Urinary bladder (tissue), 3 donors: ENCODE measurements at regions not wholly inside any gene's neighbourhood (a gene's known extent, or its start where the extent isn't known, plus 50 kb on each side); places are given as distances from the start of the nearest gene placed in this dataset.

Experiments
- DNase-seq: peaks from one replicate; pipeline ENCODE4 v3.0.0-alpha.2; 2015; ENCODE audit errors: extremely low spot score
- H3K27ac ChIP-seq: one replicate; pipeline ENCODE4 v1.5.1; 2013; ENCODE audit warnings: low read depth, mild to moderate bottlenecking, moderate library complexity
- H3K36me3 ChIP-seq: one replicate; pipeline ENCODE4 v1.6.1; 2013; ENCODE audit warnings: mild to moderate bottlenecking, moderate library complexity; ENCODE audit not compliant: insufficient read depth
- H3K4me1 ChIP-seq: one replicate; pipeline ENCODE4 v1.6.1; 2013; ENCODE audit warnings: mild to moderate bottlenecking, moderate library complexity; ENCODE audit not compliant: insufficient read depth
- H3K4me3 ChIP-seq: one replicate; pipeline ENCODE4 v1.5.1; 2013; ENCODE audit warnings: low read depth, low read length
- WGBS: extraction: QIAGEN DNeasy Blood & Tissue Kit; methylation state at CpG from one replicate; pipeline ENCODE4 v1.1.7; 2013; 5-methylcytosine and 5-hydroxymethylcytosine counted together
- donor health status: healthy with polysubstance abuse.
- donor health status: healthy.

DNA sequence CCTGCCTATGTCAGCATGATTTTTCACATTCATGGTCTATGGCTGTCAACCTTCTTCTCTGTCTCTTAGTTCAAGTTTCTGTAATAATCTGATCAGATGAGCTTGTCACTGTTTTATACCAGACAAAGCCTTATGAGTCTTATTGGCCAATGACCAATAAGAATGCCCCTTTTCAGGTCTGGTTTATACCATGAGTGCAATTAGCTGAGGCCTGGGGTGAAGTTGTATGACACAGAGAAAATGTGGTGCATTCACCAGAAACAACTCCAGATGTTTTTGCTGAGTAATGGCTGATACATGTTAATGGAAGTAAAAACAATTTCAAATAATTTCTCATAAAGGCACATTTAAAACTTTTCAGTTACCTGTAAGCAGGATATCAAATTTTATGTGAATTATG is 218.6 kb upstream of the CDH8 start:
- Histone ChIP-seq H3K27ac (no peak overlapping the region), H3K36me3 (no peaks in the 10 kb centered on the region), H3K4me1 (no peaks in the 10 kb centered on the region), H3K4me3 (no peak overlapping the region)
- no peak for DNase-seq

DNA sequence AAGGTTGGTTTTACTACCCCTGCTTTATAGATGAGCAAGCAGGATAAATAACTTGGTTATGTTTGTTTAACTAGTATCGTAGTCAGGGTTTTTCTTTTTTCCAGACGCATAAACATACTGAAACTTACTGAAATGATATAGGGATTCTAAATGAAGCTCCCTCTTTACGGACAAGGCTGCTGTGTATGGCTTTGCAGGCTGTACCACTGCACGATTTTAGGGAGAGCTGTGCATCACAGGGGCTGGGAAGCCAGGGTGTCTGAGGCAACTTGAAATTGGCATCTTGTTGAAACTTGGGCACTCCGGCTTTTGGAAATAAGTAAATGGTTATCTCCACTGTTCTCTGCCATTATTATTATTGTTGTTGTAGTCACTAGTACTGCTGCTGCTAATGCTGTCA is 218.1 kb upstream of the CDH8 start:
- H3K4me3 ChIP-seq, result no peak overlapping the region
- WGBS, result 40% methylated on average over 5 of the region's 5 CpGs
- H3K36me3 ChIP-seq, result no peaks in the 10 kb centered on the region
- no peak overlapping the region for H3K27ac ChIP-seq
- no peaks in the 10 kb centered on the region for H3K4me1 ChIP-seq
- DNase-seq, result no peak

DNA sequence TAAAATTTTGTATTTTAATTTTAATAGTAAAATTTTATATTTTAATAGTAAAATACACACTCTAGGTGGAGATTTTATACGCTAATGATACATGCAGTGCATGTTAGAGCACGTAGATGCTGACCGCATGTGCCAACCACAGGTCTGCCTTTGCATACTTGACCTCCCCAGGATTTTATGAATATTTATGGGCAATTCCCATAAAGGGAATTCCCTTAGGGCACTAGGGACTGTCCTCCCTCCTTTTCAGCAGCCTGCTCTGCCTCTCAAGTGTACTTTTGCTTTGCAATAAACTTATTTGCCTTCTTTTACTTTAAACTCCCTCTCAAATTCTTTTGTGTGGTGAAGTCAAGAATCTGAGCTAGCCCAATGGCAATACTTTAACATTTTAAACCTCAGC is 217.7 kb upstream of the CDH8 start:
- Histone ChIP-seq H3K4me3 (no peak overlapping the region), H3K4me1 (no peaks in the 10 kb centered on the region), H3K36me3 (no peaks in the 10 kb centered on the region), H3K27ac (no peak overlapping the region)
- WGBS, result 81% methylated on average over 3 of the region's 3 CpGs
- no peak for DNase-seq

DNA sequence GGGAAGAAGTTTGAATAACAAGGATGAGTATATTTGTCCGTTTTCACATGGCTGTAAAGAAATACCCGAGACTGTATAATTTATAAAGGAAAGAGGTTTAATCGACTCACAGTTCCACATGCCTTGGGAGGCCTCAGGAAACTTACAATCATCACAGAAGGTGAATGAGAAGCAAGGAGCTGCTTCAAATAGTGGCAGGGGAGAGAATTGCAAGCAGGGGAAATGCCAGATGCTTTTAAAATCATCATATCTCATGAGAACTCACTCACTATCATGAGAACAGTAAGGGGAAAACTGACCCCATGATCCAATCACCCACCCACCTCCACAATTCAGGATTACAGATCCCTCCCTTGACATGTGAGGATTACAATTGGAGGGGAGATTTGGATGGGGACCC is 212.8 kb upstream of the CDH8 start:
- no peak for DNase-seq
- H3K36me3 ChIP-seq, result no peaks in the 10 kb centered on the region
- H3K4me1 ChIP-seq, result no peaks in the 10 kb centered on the region
- no peak overlapping the region for H3K27ac ChIP-seq
- no peak overlapping the region for H3K4me3 ChIP-seq
- 77% methylated on average over 3 of the region's 3 CpGs for WGBS

DNA sequence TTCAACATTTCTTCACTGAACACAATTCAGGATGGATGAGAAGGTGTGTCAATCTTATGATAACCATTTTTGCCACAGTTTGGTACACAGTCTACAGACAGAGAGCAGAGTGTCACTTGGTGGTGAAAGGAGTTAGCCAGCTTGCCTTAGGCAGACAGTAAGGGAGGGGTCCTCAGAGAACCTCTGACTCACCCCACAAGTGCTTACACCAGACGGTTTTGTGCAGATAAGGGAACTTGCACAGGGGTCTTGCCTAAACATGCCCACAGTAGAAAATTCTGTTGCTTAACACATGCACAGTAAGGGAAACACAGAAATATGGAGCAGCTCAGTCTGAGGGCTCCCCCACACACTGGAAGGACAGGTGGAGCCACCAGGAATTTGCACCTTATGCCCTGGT is 204.5 kb upstream of the CDH8 start:
- Histone ChIP-seq H3K36me3 (no peaks in the 10 kb centered on the region), H3K4me1 (no peaks in the 10 kb centered on the region), H3K27ac (no peak overlapping the region), H3K4me3 (no peak overlapping the region)
- peak; percentile 23 for DNase-seq
- 12% methylated on average over 1 of the region's 1 CpG for WGBS

DNA sequence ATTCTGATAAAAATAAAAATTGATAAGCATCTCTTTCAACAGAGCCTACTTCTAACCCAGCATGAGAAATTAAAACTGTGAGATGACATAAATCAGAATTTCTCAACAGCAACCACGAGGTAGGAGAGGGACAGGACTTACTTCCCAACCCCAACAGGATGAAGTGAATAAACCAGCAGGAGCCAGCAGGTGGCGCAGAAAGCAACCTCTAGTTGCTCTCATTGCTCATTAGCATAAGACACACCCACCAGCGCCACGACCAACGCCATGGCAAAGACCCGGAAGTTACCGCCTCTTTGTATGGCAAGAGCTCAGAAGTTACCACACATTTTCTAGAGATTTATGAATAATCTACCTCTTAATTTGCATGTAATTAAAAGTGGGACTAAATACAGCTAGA is 189.4 kb upstream of the CDH8 start:
- DNase-seq, result no peak
- H3K36me3 ChIP-seq, result no peaks in the 10 kb centered on the region
- H3K4me3 ChIP-seq, result no peak overlapping the region
- WGBS, result 55% methylated on average over 7 of the region's 7 CpGs
- H3K27ac ChIP-seq, result no peak overlapping the region
- H3K4me1 ChIP-seq, result peaks cover 2% of the 10 kb centered on the region

DNA sequence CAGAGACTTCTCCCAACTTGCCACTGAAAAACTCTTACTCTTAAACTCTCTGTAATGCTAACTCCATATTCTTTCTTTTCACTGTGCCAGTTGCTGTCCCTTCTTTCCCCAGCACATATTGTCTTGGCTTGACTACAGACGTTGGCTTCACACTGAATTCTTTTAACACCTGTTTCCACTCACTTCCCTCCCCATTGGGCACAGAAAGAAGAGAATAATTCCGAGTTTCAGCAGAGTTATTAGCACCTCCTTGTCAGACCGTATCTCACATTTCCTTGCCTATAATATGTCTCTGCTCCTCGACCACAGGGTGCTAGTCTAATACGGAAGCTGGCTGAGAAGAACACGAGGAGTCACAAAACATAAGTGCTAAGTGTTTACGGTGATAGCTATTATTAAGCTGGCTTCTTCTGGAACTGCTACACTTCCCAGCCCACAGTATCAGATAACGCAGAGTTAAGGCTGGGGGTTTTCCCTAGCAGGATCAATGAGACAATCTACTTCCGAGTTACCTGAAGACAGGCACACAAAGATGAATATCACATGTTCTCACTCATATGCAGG is 188.5 kb upstream of the CDH8 start:
- DNase-seq, result no peak
- H3K27ac ChIP-seq, result no peak overlapping the region
- WGBS, result 32% methylated on average over 9 of the region's 9 CpGs
- no peaks in the 10 kb centered on the region for H3K36me3 ChIP-seq
- H3K4me1 ChIP-seq, result peaks cover 2% of the 10 kb centered on the region
- no peak overlapping the region for H3K4me3 ChIP-seq

DNA sequence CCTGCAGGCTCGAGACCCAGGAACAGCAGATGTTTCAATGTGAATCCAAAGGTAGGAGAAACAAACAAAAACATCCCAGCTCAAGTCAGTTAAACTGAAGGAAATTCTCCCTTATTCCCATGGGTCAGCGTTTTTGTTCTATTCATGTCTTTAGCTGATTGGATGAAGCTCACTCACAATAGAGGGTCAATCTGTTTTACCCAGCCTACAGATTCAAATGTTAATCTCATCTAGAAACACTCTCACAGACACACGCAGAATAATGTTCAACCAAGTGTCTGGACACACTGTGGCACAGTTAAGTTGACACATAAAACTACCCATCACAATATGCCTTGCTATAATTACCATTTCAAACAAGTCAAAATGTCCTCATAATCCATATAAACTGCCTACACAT is 180.6 kb upstream of the CDH8 start:
- 70% methylated on average over 3 of the region's 3 CpGs for WGBS
- DNase-seq, result no peak
- Histone ChIP-seq H3K36me3 (no peaks in the 10 kb centered on the region), H3K4me3 (no peak overlapping the region), H3K27ac (no peak overlapping the region), H3K4me1 (no peaks in the 10 kb centered on the region)

DNA sequence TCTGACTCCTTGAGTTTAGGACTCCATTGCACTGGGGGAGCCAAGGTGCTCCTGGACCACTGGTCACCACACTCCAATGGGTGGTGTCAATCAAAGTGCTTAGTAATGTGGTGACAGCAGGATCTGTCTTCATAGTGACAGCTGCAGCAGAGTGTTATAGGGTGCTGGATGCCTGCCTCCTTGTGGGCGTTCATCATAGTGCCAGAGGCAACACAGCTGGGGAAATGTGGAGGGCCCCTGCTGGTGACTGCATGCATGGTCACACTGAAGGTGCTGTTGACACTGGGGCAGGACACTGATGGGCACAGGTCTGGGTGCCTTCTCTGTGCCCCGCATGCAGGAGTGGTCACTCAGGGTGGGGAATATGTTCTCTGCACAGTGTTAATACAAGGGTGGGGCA is 177.5 kb upstream of the CDH8 start:
- no peak for DNase-seq
- Histone ChIP-seq H3K4me1 (no peaks in the 10 kb centered on the region), H3K4me3 (no peak overlapping the region), H3K36me3 (no peaks in the 10 kb centered on the region), H3K27ac (no peak overlapping the region)
- WGBS, result 68% methylated on average over 2 of the region's 2 CpGs

DNA sequence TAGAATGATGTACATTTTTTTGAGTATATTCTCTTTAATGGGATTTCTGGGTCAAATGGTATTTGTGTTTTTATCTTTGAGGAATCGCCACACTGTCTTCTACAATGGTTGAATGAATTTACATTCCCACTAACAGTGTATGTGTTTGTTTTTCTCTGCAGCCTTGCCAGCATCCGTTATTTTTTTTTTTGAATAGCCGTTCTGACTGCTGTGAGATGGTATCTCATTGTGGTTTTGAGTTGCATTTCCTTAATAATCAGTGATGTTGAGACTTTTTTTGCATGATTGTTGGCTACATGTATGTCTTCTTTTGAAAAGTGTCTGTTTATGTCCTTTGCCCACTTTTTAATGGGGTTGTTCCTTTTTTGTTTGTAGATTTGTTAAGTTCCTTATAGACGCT is 172.7 kb upstream of the CDH8 start:
- WGBS, result 68% methylated on average over 4 of the region's 4 CpGs
- Histone ChIP-seq H3K4me1 (no peaks in the 10 kb centered on the region), H3K36me3 (no peaks in the 10 kb centered on the region), H3K4me3 (no peak overlapping the region), H3K27ac (no peak overlapping the region)
- DNase-seq, result no peak

DNA sequence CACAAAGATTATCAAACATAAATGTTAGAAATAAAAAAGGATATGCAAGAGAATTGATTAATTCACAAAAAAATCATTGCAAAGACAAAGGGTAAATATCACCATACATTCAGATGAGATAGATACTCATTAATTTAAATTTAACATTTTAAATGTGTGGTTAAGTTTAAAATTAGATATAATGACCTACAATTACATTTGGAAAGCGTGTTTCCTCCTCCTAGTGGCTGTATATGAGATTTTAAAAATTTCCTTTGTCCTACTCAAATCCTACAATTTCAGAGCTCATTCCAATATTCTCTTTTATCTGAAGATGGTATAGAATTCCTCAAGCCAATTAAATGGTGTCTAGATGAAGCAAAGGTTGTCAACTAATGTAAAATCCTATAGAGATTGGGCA is 169.2 kb upstream of the CDH8 start:
- no peak overlapping the region for H3K4me3 ChIP-seq
- no peaks in the 10 kb centered on the region for H3K4me1 ChIP-seq
- WGBS, result 36% methylated on average over 1 of the region's 1 CpG
- H3K36me3 ChIP-seq, result no peaks in the 10 kb centered on the region
- H3K27ac ChIP-seq, result no peak overlapping the region
- no peak for DNase-seq

DNA sequence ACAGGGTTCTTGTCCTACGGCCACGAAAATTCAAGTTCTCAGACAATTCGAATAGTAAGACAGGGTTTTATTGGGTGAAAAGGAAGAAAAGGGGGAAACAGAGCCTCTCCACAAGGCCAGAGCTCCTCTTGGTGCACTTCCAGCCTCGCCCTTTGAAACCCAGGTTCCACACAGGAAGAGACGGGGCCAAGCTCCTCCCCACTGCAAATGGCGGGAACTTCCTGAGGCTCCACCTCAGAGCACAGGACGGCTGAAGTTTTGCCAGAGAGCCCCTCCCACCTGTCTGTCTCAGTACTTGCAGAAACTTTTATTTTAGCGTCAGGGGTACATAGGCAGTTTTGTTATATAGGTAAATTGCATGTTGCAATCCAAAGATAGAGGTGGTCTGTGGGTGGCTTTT is 165.7 kb upstream of the CDH8 start:
- DNase-seq, result no peak

DNA sequence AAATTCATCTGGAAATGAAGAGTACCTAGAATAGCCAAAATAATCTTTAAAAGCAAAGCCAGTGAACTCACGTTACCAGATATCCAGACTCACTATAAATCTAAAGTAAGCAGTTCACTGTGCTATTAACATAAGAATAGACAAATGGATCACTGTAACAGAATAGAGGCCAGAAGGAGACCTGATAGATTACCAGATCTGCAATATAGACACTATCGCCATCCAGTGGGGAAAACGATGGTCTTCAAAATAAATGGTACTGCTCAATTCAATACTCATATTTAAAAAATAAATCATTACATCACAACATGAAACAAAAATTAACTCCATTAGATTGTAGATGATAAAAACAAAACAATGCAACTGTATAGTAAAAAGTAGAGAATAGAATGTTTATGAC is 158.6 kb upstream of the CDH8 start:
- 43% methylated on average over 3 of the region's 3 CpGs for WGBS
- H3K4me3 ChIP-seq, result no peak overlapping the region

More for the DNA sequence above, 165.7 kb upstream of the CDH8 start:
- no peaks in the 10 kb centered on the region for H3K36me3 ChIP-seq
- 73% methylated on average over 8 of the region's 8 CpGs for WGBS
- H3K4me3 ChIP-seq, result no peak overlapping the region
- H3K4me1 ChIP-seq, result no peaks in the 10 kb centered on the region
- no peak overlapping the region for H3K27ac ChIP-seq

DNA sequence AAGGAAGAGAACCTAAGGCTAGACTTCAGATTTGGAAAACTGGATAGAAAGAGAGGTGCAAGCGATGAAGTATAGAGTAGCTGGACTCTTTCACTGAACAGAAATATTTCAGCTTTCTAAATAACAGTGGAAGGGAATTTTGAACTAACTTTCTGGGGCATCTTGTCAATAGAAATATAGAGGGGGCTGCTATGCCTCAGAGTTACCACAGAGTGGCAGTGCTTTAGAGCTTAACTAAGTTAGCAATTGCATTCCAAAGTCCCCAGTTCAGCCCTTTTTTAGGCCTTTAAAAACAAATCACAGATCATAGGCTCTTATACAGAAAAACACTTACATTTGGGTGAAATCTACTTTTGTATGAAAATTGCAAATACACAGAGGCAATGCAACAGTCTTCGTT is 154.2 kb upstream of the CDH8 start:
- Histone ChIP-seq H3K36me3 (no peaks in the 10 kb centered on the region), H3K4me3 (no peak overlapping the region), H3K27ac (no peak overlapping the region), H3K4me1 (no peaks in the 10 kb centered on the region)
- whole genome bisulfite sequencing, result 41% methylated on average over 2 of the region's 2 CpGs
- DNase-seq, result peak; percentile 2

More for the DNA sequence above, 158.6 kb upstream of the CDH8 start:
- no peaks in the 10 kb centered on the region for H3K36me3 ChIP-seq
- no peak overlapping the region for H3K27ac ChIP-seq
- no peak for DNase-seq
- H3K4me1 ChIP-seq, result no peaks in the 10 kb centered on the region
